Ascending aorta (tissue), 2 donors: ENCODE measurements at regions not wholly inside any gene's neighbourhood (a gene's known extent, or its start where the extent isn't known, plus 50 kb on each side); places are given as distances from the start of the nearest gene placed in this dataset.

Source experiments
- DNase-seq, 2 donors: peaks; one replicate each; pipeline ENCODE4 v3.0.0-alpha.2; 2019; ENCODE audit warnings: low spot score in 2 of 2
- H3K27ac ChIP-seq, 2 donors: fragments of 200-600 bp; sonication (generic); one replicate each; pipeline ENCODE4 v1.5.1; 2016 to 2017; ENCODE audit warnings: mild to moderate bottlenecking in 1 of 2
- H3K27me3 ChIP-seq: fragments of 200-600 bp; sonication (generic); one replicate; pipeline ENCODE4 v1.5.1; 2017
- H3K36me3 ChIP-seq, 2 donors: fragments of 200-600 bp; sonication (generic); one replicate each; pipeline ENCODE4 v1.5.1; 2016
- H3K4me1 ChIP-seq, 2 donors: fragments of 200-600 bp; sonication (generic); one replicate each; pipeline ENCODE4 v1.5.1; 2016 to 2017; ENCODE audit warnings: mild to moderate bottlenecking in 1 of 2
- H3K4me3 ChIP-seq, 2 donors: fragments of 200-600 bp; sonication (generic); one replicate each; pipeline ENCODE4 v1.5.1; 2016 to 2017; ENCODE audit warnings: mild to moderate bottlenecking in 1 of 2
- H3K9me3 ChIP-seq, 2 donors: fragments of 200-600 bp; sonication (generic); one replicate each; pipeline ENCODE4 v1.5.1; 2016
- intact Hi-C: fragments of 100-400 bp; cut with DNase I; formaldehyde crosslinking; loops from one replicate; pipeline ENCODE4 v1.15.1; 2023
- TF ChIP-seq, protein P1 (sequence below), 3 experiments: fragments of 200-600 bp in 2 of 3; fragments of 450-650 bp in 1 of 3; sonication (generic) in 2 of 3; IDR thresholded peaks; one replicate each; pipeline ENCODE4 v1.5.1; 2016 to 2019; ENCODE audit warnings: antibody characterized with exemption in 3 of 3, mild to moderate bottlenecking in 1 of 3, moderate library complexity in 1 of 3

DNA sequence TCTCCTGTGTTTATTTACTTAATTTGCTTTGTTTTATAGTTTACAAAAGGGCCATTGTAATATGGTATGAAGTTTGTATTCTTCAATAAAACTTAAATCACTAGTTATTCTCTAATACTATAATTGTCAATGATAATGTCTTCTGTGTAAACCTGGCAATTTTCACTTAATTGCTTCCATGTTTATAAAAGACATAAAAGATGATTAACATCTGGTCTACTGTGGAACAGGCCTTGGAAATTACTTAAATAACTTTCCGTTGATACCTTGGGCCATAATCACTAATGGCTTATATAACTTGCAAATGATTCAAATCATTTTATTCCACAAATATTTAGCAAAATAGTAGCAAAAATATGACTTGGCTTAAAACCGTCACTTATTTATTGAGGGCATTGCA lies 743.8 kb downstream of the DSC3 start:
- Histone ChIP-seq H3K36me3 (no peaks in the 10 kb centered on the region), H3K9me3 (no peaks in the 10 kb centered on the region), H3K27me3 (no peaks in the 10 kb centered on the region), H3K4me3 (no peak overlapping the region), H3K27ac (no peak overlapping the region), H3K4me1 (no peaks in the 10 kb centered on the region)
- TF ChIP-seq, protein P1, sequence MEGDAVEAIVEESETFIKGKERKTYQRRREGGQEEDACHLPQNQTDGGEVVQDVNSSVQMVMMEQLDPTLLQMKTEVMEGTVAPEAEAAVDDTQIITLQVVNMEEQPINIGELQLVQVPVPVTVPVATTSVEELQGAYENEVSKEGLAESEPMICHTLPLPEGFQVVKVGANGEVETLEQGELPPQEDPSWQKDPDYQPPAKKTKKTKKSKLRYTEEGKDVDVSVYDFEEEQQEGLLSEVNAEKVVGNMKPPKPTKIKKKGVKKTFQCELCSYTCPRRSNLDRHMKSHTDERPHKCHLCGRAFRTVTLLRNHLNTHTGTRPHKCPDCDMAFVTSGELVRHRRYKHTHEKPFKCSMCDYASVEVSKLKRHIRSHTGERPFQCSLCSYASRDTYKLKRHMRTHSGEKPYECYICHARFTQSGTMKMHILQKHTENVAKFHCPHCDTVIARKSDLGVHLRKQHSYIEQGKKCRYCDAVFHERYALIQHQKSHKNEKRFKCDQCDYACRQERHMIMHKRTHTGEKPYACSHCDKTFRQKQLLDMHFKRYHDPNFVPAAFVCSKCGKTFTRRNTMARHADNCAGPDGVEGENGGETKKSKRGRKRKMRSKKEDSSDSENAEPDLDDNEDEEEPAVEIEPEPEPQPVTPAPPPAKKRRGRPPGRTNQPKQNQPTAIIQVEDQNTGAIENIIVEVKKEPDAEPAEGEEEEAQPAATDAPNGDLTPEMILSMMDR (IDR thresholded peaks at IDR 0.05), result no peak
- no peak for DNase-seq
- intact Hi-C loops, result no loop called here

DNA sequence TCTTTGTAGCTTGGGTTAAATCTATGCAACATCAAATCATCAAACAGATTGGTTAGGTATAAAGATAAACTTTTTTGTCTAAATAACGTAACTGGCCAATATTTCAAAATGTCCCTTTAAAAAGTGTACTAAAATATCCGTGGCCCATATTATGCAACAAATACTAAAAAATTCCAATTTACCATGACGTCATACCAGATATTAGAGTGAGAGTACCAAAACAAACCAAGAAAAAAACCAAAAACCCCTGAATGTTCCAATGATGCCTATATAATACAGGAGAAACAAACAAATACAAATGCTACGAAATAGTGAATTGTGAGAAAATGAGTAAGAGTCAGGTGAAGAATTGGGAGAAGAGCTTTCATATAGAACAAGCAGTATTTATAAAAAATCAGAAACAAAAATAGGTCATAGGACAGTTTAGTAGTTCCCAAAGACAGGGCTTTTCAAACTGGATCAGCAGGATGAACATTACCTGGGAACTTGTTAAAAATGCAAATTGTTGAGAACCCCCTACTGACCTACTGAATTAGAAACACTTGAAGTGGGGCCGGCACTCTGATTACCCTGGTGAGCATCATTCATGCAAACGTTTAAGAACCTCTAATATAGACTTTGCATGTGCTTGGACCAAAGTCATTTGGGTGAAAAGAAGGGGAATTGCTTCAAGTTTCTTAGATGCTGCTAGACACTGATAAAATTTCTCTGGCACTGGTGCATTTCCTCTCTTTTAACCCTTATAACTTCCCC lies 753.7 kb downstream of the DSC3 start:
- Histone ChIP-seq H3K27me3 (no peaks in the 10 kb centered on the region), H3K27ac (no peak overlapping the region), H3K4me3 (no peak overlapping the region), H3K36me3 (no peaks in the 10 kb centered on the region), H3K9me3 (no peaks in the 10 kb centered on the region), H3K4me1 (no peaks in the 10 kb centered on the region)
- intact Hi-C loops, result no loop called here
- TF ChIP-seq, protein P1 (IDR thresholded peaks at IDR 0.05), result no peak
- no peak for DNase-seq

DNA sequence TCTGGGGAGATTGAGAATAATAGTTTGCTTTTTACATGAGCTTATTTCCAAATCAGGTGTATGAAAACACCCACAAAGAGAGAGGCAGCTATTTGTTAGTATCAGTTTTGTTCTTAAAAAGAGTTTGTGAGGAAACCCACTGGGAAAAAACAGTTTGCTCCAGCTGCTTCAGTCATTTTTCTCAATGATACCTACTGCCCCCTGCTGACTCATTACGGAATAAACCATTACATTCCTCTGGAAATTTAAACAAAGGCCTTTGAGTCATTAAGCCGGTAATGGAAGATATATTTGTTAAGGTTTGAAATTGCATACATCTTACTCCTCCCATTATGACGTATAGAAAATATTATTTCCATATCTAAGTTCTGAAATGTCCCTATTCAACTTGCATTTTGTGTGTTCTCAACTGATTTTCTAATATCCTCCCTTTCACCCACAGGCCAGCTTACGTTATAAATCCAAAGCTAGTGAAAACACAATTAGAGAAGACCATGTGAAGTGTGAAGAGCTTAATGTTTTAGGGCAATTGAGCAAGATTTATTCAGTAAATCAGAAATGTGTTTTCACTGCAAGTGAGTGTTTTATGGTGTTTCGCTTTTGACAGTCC lies 761.6 kb downstream of the DSC3 start:
- no peak for DNase-seq
- H3K27ac ChIP-seq, result no peak overlapping the region
- intact Hi-C loops, result no loop called here
- H3K36me3 ChIP-seq, result no peaks in the 10 kb centered on the region
- H3K4me1 ChIP-seq, result no peaks in the 10 kb centered on the region
- no peaks in the 10 kb centered on the region for H3K9me3 ChIP-seq
- no peak overlapping the region for H3K4me3 ChIP-seq
- no peaks in the 10 kb centered on the region for H3K27me3 ChIP-seq
- TF ChIP-seq, protein P1 (IDR thresholded peaks at IDR 0.05), result peak in 2 of 3 experiments; percentile 36 to 48

DNA sequence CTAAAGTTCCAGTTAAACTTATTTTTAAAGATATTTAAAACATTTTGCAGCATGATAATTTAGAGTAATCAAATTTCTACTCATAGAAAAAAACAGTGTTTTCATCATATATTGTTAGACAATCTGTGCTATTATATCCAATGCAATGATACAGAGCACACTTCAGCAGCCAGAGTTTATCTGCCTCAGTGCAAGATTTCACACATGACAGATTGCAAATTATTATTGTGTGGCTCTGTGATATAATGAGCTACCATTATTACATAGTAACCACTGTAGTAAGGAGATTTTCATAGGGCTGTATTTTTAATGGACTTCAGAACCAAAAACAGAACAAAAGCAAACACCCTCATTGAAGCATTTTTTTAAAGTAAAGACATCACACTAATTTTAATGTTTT lies 762.4 kb downstream of the DSC3 start:
- Histone ChIP-seq H3K36me3 (no peaks in the 10 kb centered on the region), H3K27ac (no peak overlapping the region), H3K4me3 (no peak overlapping the region), H3K27me3 (no peaks in the 10 kb centered on the region), H3K4me1 (no peaks in the 10 kb centered on the region), H3K9me3 (no peaks in the 10 kb centered on the region)
- intact Hi-C loops, result no loop called here
- TF ChIP-seq, protein P1 (IDR thresholded peaks at IDR 0.05), result no peak
- DNase-seq, result no peak

DNA sequence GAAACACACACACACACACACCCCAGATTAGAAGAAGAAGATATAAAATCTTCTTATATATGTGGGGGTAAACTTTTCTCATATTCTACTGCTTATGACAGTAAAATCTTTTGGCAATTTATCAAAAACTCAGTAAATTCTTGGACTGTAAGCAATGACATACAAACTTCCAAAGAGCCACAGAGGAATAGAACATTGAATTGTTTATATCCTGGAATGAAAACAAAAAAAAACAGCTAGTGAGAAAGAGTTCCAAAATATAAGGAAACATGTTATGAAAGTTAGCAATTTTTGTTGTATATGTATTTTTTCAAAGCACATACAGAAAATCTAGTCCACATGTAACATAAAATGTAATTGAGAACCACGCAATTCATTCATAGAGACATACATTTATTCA lies 764.9 kb downstream of the DSC3 start:
- Histone ChIP-seq H3K4me1 (no peaks in the 10 kb centered on the region), H3K27me3 (no peaks in the 10 kb centered on the region), H3K9me3 (no peaks in the 10 kb centered on the region), H3K36me3 (no peaks in the 10 kb centered on the region), H3K4me3 (no peak overlapping the region), H3K27ac (no peak overlapping the region)
- intact Hi-C loops, result no loop called here
- no peak for DNase-seq
- TF ChIP-seq, protein P1 (IDR thresholded peaks at IDR 0.05), result no peak
